Caco-2 (cell line): ENCODE measurements at regions not wholly inside any gene's neighbourhood (a gene's known extent, or its start where the extent isn't known, plus 50 kb on each side); places are given as distances from the start of the nearest gene placed in this dataset.

Experiments used
- BruUV-seq: library from RNA; stranded (reverse); fragments of 400-500 nt; replicated peaks from 2 replicates; lab custom pipeline; 2021; lab: Mats Ljungman, UMichigan
- CTCF ChIA-PET: fragments of 300-600 bp; sonication (Branson Sonifier 250); formaldehyde crosslinking; loops from one replicate; lab custom pipeline; 2022; ENCODE audit warnings: antibody characterized with exemption; lab: Charles Lee
- POLR2A ChIA-PET: fragments of 300-600 bp; sonication (Branson Sonifier 250); formaldehyde crosslinking; loops from one replicate; lab custom pipeline; 2022; ENCODE audit warnings: antibody characterized with exemption; lab: Charles Lee
- DNase-seq, 2 experiments: peaks; one replicate each; pipeline versions ENCODE4 v3.0.0 to v3.0.0-alpha.2; 2020 to 2022
- H3K27me3 ChIP-seq: replicated peaks from 2 replicates; pipeline ENCODE4 v1.6.0; 2011; ENCODE audit warnings: low read length; ENCODE audit not compliant: control insufficient read depth, insufficient read depth
- H3K36me3 ChIP-seq: 2 replicates; pipeline ENCODE4 v1.5.1; 2011; ENCODE audit warnings: low read length; ENCODE audit not compliant: control insufficient read depth, insufficient read depth
- H3K4me1 ChIP-seq: fragments of 250-450 bp; sonication (Bioruptor Pico); 2 replicates; pipeline ENCODE4 v1.5.1; 2020; ENCODE audit warnings: mild to moderate bottlenecking
- H3K4me3 ChIP-seq: 2 replicates; pipeline ENCODE4 v1.5.1; 2011; ENCODE audit warnings: low read depth, mild to moderate bottlenecking, control low read depth, low read length
- H3K9me3 ChIP-seq: fragments of 250-450 bp; sonication (Bioruptor Pico); 2 replicates; pipeline ENCODE4 v1.5.1; 2020; ENCODE audit warnings: mild to moderate bottlenecking, moderate library complexity
- H3K27ac Mint-ChIP-seq: one replicate; pipeline ENCODE4 v1.8.0; 2022; ENCODE audit warnings: mixed read lengths; ENCODE audit not compliant: unreplicated experiment
- H3K27me3 Mint-ChIP-seq: one replicate; pipeline ENCODE4 v1.8.0; 2022; ENCODE audit warnings: mixed read lengths; ENCODE audit not compliant: insufficient read depth, unreplicated experiment
- H3K36me3 Mint-ChIP-seq: one replicate; pipeline ENCODE4 v1.8.0; 2022; ENCODE audit warnings: mild to moderate bottlenecking, mixed read lengths; ENCODE audit not compliant: insufficient read depth, unreplicated experiment
- H3K4me1 Mint-ChIP-seq: one replicate; pipeline ENCODE4 v1.8.0; 2022; ENCODE audit warnings: low read depth, mixed read lengths; ENCODE audit not compliant: unreplicated experiment
- H3K4me3 Mint-ChIP-seq: one replicate; pipeline ENCODE4 v1.8.0; 2022; ENCODE audit warnings: mild to moderate bottlenecking, moderate library complexity, mixed read lengths; ENCODE audit not compliant: unreplicated experiment
- H3K9me3 Mint-ChIP-seq: one replicate; pipeline ENCODE4 v1.8.0; 2022; ENCODE audit warnings: mixed read lengths; ENCODE audit not compliant: unreplicated experiment
- intact Hi-C: fragments of 100-400 bp; cut with micrococcal nuclease; formaldehyde crosslinking; loops from one replicate; pipeline ENCODE4 v1.10.0; 2022; ENCODE audit not compliant: unreplicated experiment
- TF ChIP-seq, protein P1 (sequence below), 2 experiments: fragments of 200-600 bp in 1 of 2; IDR thresholded peaks; 1 replicate in 1 of 2; 2 replicates in 1 of 2; pipeline versions ENCODE4 v1.5.1 to v1.8.0; 2011 to 2022; ENCODE audit warnings: antibody characterized with exemption in 1 of 2, control low read depth in 1 of 2, inconsistent platforms in 1 of 2, low read depth in 1 of 2, low read length in 1 of 2, mild to moderate bottlenecking in 1 of 2, moderate library complexity in 1 of 2; ENCODE audit not compliant: insufficient read depth in 1 of 2, severe bottlenecking in 1 of 2, unreplicated experiment in 1 of 2

DNA sequence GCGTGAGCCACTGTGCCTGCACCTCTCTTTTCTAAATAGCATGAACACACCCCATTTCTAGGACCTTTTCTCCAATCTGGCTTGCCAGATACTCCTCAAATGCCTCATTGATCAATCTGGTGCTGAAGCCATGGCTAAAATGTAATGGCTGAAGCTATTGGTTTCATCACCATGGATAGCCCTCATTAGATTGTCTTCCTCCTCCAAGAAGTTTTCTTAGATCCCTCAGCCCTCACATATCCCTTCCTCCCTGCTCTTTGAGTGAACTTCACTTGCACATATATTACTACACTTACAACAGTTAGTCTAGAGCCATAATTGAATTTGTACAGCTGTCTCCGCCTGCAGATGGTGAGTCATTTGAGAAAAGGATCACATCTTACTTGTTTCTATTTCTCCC is 77.9 kb upstream of the TOX3 start:
- POLR2A ChIA-PET: no interaction called here
- TF ChIP-seq, protein P1, sequence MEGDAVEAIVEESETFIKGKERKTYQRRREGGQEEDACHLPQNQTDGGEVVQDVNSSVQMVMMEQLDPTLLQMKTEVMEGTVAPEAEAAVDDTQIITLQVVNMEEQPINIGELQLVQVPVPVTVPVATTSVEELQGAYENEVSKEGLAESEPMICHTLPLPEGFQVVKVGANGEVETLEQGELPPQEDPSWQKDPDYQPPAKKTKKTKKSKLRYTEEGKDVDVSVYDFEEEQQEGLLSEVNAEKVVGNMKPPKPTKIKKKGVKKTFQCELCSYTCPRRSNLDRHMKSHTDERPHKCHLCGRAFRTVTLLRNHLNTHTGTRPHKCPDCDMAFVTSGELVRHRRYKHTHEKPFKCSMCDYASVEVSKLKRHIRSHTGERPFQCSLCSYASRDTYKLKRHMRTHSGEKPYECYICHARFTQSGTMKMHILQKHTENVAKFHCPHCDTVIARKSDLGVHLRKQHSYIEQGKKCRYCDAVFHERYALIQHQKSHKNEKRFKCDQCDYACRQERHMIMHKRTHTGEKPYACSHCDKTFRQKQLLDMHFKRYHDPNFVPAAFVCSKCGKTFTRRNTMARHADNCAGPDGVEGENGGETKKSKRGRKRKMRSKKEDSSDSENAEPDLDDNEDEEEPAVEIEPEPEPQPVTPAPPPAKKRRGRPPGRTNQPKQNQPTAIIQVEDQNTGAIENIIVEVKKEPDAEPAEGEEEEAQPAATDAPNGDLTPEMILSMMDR (IDR thresholded peaks at IDR 0.05; ENCODE audit: insufficient read depth in 1 of 2, low read depth in 1 of 2, low read length in 1 of 2, severe bottlenecking in 1 of 2, unreplicated experiment in 1 of 2): no peak
- CTCF ChIA-PET: no interaction called here
- Mint-ChIP-seq H3K9me3 (peaks cover 4% of the 10 kb centered on the region), H3K4me3 (no peak overlapping the region), H3K36me3 (peaks cover 6% of the 10 kb centered on the region), H3K27me3 (no peaks in the 10 kb centered on the region), H3K27ac (no peak overlapping the region), H3K4me1 (no peaks in the 10 kb centered on the region)
- Histone ChIP-seq H3K9me3 (no peaks in the 10 kb centered on the region), H3K27me3 (0 out of 2 replicates have a peak, but pooled peaks cover 1% of the 10 kb centered on the region), H3K4me3 (no peak overlapping the region), H3K4me1 (no peaks in the 10 kb centered on the region), H3K36me3 (no peaks in the 10 kb centered on the region)
- intact Hi-C loops: no loop called here
- no peak for DNase-seq
- BruUV-seq: no TSS peak

DNA sequence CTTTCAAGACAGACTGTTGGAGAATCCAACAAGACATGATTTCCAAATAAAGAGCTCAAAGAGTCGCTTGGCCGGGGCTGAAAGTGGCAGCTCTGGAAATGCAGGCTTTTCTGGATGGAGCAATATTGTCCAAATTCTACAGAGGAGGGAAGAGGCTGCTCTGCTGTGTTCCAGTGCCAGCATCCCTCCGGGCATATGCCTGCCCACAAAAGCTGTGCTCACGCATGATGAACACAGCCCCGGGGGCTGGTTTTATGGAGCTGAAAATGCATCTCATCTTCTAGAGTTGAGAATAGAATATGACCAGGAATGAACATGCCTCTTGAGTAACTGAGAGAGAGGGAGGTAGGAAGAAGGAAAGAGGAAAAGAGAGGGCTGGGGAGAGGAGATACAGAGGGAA is 74.7 kb upstream of the TOX3 start:
- Histone ChIP-seq H3K27me3 (0 out of 2 replicates have a peak, but pooled peaks cover 1% of the 10 kb centered on the region), H3K4me3 (no peak overlapping the region), H3K9me3 (no peaks in the 10 kb centered on the region), H3K4me1 (no peaks in the 10 kb centered on the region), H3K36me3 (no peaks in the 10 kb centered on the region)
- CTCF ChIA-PET: no interaction called here
- Mint-ChIP-seq H3K27ac (no peak overlapping the region), H3K4me3 (no peak overlapping the region), H3K36me3 (peaks cover 6% of the 10 kb centered on the region), H3K9me3 (no peaks in the 10 kb centered on the region), H3K4me1 (no peaks in the 10 kb centered on the region), H3K27me3 (no peaks in the 10 kb centered on the region)
- BruUV-seq: no TSS peak
- POLR2A ChIA-PET: no interaction called here
- TF ChIP-seq, protein P1 (IDR thresholded peaks at IDR 0.05; ENCODE audit: insufficient read depth in 1 of 2, low read depth in 1 of 2, low read length in 1 of 2, severe bottlenecking in 1 of 2, unreplicated experiment in 1 of 2): no peak
- no peak for DNase-seq
- intact Hi-C loops: no loop called here

DNA sequence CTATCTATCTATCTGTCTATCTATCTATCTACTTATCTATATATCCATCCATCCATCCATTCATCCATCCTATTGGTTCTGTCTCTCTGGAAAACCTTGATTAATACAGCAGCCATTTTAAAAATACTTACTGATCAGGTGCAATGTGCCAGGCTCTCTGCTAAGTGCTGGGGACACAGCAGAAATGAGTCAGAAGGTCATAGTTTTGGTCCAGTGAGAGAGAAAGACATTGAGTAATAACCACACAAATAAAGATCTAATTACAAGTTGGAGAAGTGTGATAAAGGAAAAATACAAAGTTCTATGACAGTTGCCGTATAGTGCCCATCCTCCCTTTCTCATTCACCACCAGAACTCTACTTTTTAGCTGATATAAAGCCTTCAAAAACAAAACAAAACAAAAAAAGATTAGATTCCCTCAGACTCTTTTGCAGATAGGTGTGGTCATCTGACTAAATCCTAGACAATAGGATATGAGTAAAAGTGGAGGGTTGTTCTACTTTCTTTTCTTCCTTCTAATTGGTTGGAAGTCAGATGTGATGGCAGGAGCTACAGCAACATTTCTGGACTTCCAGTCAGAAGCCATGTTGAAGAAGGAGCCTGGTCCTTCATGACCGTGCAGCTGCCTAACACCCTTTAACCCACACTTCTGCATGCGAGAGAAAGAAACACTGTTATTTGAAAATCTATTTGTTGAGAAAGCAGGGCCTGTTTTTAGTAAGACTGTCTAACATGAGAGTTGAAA is 72.0 kb upstream of the TOX3 start:
- H3K36me3 ChIP-seq: no peaks in the 10 kb centered on the region
- peaks cover 6% of the 10 kb centered on the region for H3K36me3 Mint-ChIP-seq
- H3K27me3 ChIP-seq: 0 out of 2 replicates have a peak, but pooled peaks cover 1% of the 10 kb centered on the region
- BruUV-seq: no TSS peak
- no peaks in the 10 kb centered on the region for H3K4me1 Mint-ChIP-seq
- ChIA-PET CTCF (no interaction called here), POLR2A (no interaction called here)
- H3K9me3 ChIP-seq: no peaks in the 10 kb centered on the region
- H3K4me3 Mint-ChIP-seq: no peak overlapping the region
- no peak overlapping the region for H3K27ac Mint-ChIP-seq
- intact Hi-C loops: no loop called here
- DNase-seq: no peak
- H3K27me3 Mint-ChIP-seq: no peaks in the 10 kb centered on the region
- H3K9me3 Mint-ChIP-seq: no peaks in the 10 kb centered on the region
- H3K4me1 ChIP-seq: no peaks in the 10 kb centered on the region
- TF ChIP-seq, protein P1 (IDR thresholded peaks at IDR 0.05; ENCODE audit: insufficient read depth in 1 of 2, low read depth in 1 of 2, low read length in 1 of 2, severe bottlenecking in 1 of 2, unreplicated experiment in 1 of 2): no peak
- no peak overlapping the region for H3K4me3 ChIP-seq
